ENCODE measurements at regions not wholly inside any gene's neighbourhood (a gene's known extent, or its start where the extent isn't known, plus 50 kb on each side); places are given as distances from the start of the nearest gene placed in this dataset.
"Not testable (repeated sequence)": the region's sequence is repeated elsewhere in the genome, so short reads cannot be mapped to it uniquely, and the experiment has no call there.

GRCh38 chr11:100409267-100409666, 277.8 kb upstream of the ARHGAP42 start:
- H3K27me3 ChIP-seq (ENCODE audit: control insufficient read depth in 2 of 2, insufficient read depth in 2 of 2, low read length in 2 of 2); H3K4me1 ChIP-seq (ENCODE audit: control insufficient read depth in 2 of 2, insufficient read depth in 2 of 2, low read length in 2 of 2); H3K9me3 ChIP-seq (ENCODE audit: control insufficient read depth in 2 of 2, low read length in 2 of 2); H3K36me3 ChIP-seq (ENCODE audit: control insufficient read depth in 2 of 2, insufficient read depth in 2 of 2, low read length in 2 of 2); H3K4me3 ChIP-seq (ENCODE audit: low read length in 2 of 2); H3K27ac ChIP-seq (ENCODE audit: low read depth in 2 of 2, low read length in 2 of 2); H3K9ac ChIP-seq (ENCODE audit: low read depth in 1 of 2, low read length in 2 of 2): not testable (repeated sequence)

DNA sequence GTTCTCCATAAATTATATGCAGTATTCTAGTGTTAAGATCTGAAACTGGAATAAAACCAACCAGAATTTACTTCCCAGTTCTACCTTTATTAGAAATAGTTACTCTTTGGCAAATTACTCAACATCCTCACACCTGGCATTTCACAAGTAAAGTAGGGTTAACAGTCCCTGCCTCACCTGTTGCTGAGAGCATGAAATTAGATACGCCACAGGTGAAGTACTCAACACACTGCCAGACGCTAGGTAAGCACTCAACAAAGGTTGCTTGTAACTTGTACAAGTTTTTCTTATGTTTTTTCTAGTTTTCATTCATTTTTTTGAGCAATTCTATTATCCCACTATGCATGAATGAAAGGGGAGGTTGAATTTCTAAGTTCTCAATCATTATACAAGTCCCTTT, 267.6 kb upstream of the ARHGAP42 start:
- Histone ChIP-seq H3K4me3 (ENCODE audit: low read length in 2 of 2) (no peak overlapping the region), H3K36me3 (ENCODE audit: control insufficient read depth in 2 of 2, insufficient read depth in 2 of 2, low read length in 2 of 2) (no peaks in the 10 kb centered on the region), H3K4me1 (ENCODE audit: control insufficient read depth in 2 of 2, insufficient read depth in 2 of 2, low read length in 2 of 2) (no peaks in the 10 kb centered on the region), H3K9ac (ENCODE audit: low read depth in 1 of 2, low read length in 2 of 2) (no peak overlapping the region), H3K27me3 (ENCODE audit: control insufficient read depth in 2 of 2, insufficient read depth in 2 of 2, low read length in 2 of 2) (no peaks in the 10 kb centered on the region), H3K27ac (ENCODE audit: low read depth in 2 of 2, low read length in 2 of 2) (no peak overlapping the region), H3K9me3 (ENCODE audit: control insufficient read depth in 2 of 2, low read length in 2 of 2) (no peaks in the 10 kb centered on the region)

- H3K9me3 ChIP-seq (ENCODE audit: control insufficient read depth in 2 of 2, low read length in 2 of 2): no peaks in the 10 kb centered on the region
- no peak overlapping the region for H3K4me3 ChIP-seq (ENCODE audit: low read length in 2 of 2)
- no peaks in the 10 kb centered on the region for H3K36me3 ChIP-seq (ENCODE audit: control insufficient read depth in 2 of 2, insufficient read depth in 2 of 2, low read length in 2 of 2)
- H3K4me1 ChIP-seq (ENCODE audit: control insufficient read depth in 2 of 2, insufficient read depth in 2 of 2, low read length in 2 of 2): no peaks in the 10 kb centered on the region
- H3K27me3 ChIP-seq (ENCODE audit: control insufficient read depth in 2 of 2, insufficient read depth in 2 of 2, low read length in 2 of 2): no peaks in the 10 kb centered on the region
- H3K9ac ChIP-seq (ENCODE audit: low read depth in 1 of 2, low read length in 2 of 2): no peak overlapping the region
- no peak overlapping the region for H3K27ac ChIP-seq (ENCODE audit: low read depth in 2 of 2, low read length in 2 of 2)
Measured at GRCh38 chr11:100434821-100435641, 252.1 kb upstream of the ARHGAP42 start.

- no peak overlapping the region for H3K4me3 ChIP-seq (ENCODE audit: low read length in 2 of 2)
- no peak overlapping the region for H3K9ac ChIP-seq (ENCODE audit: low read depth in 1 of 2, low read length in 2 of 2)
- H3K36me3 ChIP-seq (ENCODE audit: control insufficient read depth in 2 of 2, insufficient read depth in 2 of 2, low read length in 2 of 2): no peaks in the 10 kb centered on the region
- H3K27ac ChIP-seq (ENCODE audit: low read depth in 2 of 2, low read length in 2 of 2): no peak overlapping the region
- H3K9me3 ChIP-seq (ENCODE audit: control insufficient read depth in 2 of 2, low read length in 2 of 2): no peaks in the 10 kb centered on the region
- no peaks in the 10 kb centered on the region for H3K4me1 ChIP-seq (ENCODE audit: control insufficient read depth in 2 of 2, insufficient read depth in 2 of 2, low read length in 2 of 2)
- H3K27me3 ChIP-seq (ENCODE audit: control insufficient read depth in 2 of 2, insufficient read depth in 2 of 2, low read length in 2 of 2): no peaks in the 10 kb centered on the region
Measured at GRCh38 chr11:100438376-100438775, 248.7 kb upstream of the ARHGAP42 start.

- Histone ChIP-seq H3K27ac (ENCODE audit: low read depth in 2 of 2, low read length in 2 of 2) (no peak overlapping the region), H3K4me3 (ENCODE audit: low read length in 2 of 2) (no peak overlapping the region), H3K4me1 (ENCODE audit: control insufficient read depth in 2 of 2, insufficient read depth in 2 of 2, low read length in 2 of 2) (no peaks in the 10 kb centered on the region), H3K9ac (ENCODE audit: low read depth in 1 of 2, low read length in 2 of 2) (no peak overlapping the region), H3K9me3 (ENCODE audit: control insufficient read depth in 2 of 2, low read length in 2 of 2) (no peaks in the 10 kb centered on the region), H3K27me3 (ENCODE audit: control insufficient read depth in 2 of 2, insufficient read depth in 2 of 2, low read length in 2 of 2) (no peaks in the 10 kb centered on the region), H3K36me3 (ENCODE audit: control insufficient read depth in 2 of 2, insufficient read depth in 2 of 2, low read length in 2 of 2) (no peaks in the 10 kb centered on the region)
Measured at GRCh38 chr11:100441086-100441485, 246.0 kb upstream of the ARHGAP42 start.

GRCh38 chr11:100442017-100442416, 245.1 kb upstream of the ARHGAP42 start:
- H3K27ac ChIP-seq (ENCODE audit: low read depth in 2 of 2, low read length in 2 of 2): no peak overlapping the region
- H3K9ac ChIP-seq (ENCODE audit: low read depth in 1 of 2, low read length in 2 of 2): no peak overlapping the region

GRCh38 chr11:100445231-100445735, 241.8 kb upstream of the ARHGAP42 start:
- Histone ChIP-seq H3K9ac (ENCODE audit: low read depth in 1 of 2, low read length in 2 of 2) (no peak overlapping the region), H3K4me3 (ENCODE audit: low read length in 2 of 2) (no peak overlapping the region), H3K4me1 (ENCODE audit: control insufficient read depth in 2 of 2, insufficient read depth in 2 of 2, low read length in 2 of 2) (no peaks in the 10 kb centered on the region), H3K27ac (ENCODE audit: low read depth in 2 of 2, low read length in 2 of 2) (no peak overlapping the region), H3K36me3 (ENCODE audit: control insufficient read depth in 2 of 2, insufficient read depth in 2 of 2, low read length in 2 of 2) (no peaks in the 10 kb centered on the region), H3K9me3 (ENCODE audit: control insufficient read depth in 2 of 2, low read length in 2 of 2) (no peaks in the 10 kb centered on the region), H3K27me3 (ENCODE audit: control insufficient read depth in 2 of 2, insufficient read depth in 2 of 2, low read length in 2 of 2) (no peaks in the 10 kb centered on the region)

More at GRCh38 chr11:100442017-100442416, 245.1 kb upstream of the ARHGAP42 start:
- H3K9me3 ChIP-seq (ENCODE audit: control insufficient read depth in 2 of 2, low read length in 2 of 2): no peaks in the 10 kb centered on the region
- H3K4me3 ChIP-seq (ENCODE audit: low read length in 2 of 2): no peak overlapping the region
- no peaks in the 10 kb centered on the region for H3K27me3 ChIP-seq (ENCODE audit: control insufficient read depth in 2 of 2, insufficient read depth in 2 of 2, low read length in 2 of 2)
- H3K36me3 ChIP-seq (ENCODE audit: control insufficient read depth in 2 of 2, insufficient read depth in 2 of 2, low read length in 2 of 2): no peaks in the 10 kb centered on the region
- no peaks in the 10 kb centered on the region for H3K4me1 ChIP-seq (ENCODE audit: control insufficient read depth in 2 of 2, insufficient read depth in 2 of 2, low read length in 2 of 2)

DNA sequence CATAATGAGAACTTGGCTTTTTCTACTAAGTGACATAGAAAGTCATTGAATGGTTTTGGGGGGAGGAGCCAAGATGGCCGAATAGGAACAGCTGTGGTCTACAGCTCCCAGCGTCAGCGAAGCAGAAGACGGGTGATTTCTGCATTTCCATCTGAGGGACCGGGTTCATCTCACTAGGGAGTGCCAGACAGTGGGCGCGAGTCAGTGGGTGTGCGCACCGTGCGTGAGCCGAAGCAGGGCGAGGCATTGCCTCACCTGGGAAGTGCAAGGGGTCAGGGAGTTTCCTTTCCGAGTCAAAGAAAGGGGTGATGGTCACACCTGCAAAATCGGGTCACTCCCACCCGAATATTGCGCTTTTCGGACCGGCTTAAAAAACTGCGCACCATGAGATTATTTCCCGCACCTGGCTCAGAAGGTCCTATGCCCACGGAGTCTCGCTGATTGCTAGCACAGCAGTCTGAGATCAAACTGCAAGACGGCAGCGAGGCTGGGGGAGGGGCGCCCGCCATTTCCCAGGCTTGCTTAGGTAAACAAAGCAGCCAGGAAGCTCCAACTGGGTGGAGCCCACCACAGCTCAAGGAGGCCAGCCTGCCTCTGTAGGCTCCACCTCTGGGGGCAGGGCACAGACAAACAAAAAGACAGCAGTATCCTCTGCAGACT, 235.2 kb upstream of the ARHGAP42 start:
- not testable (repeated sequence) for H3K36me3 ChIP-seq (ENCODE audit: control insufficient read depth in 2 of 2, insufficient read depth in 2 of 2, low read length in 2 of 2); H3K9me3 ChIP-seq (ENCODE audit: control insufficient read depth in 2 of 2, low read length in 2 of 2); H3K4me1 ChIP-seq (ENCODE audit: control insufficient read depth in 2 of 2, insufficient read depth in 2 of 2, low read length in 2 of 2); H3K4me3 ChIP-seq (ENCODE audit: low read length in 2 of 2); H3K9ac ChIP-seq (ENCODE audit: low read depth in 1 of 2, low read length in 2 of 2); H3K27me3 ChIP-seq (ENCODE audit: control insufficient read depth in 2 of 2, insufficient read depth in 2 of 2, low read length in 2 of 2); H3K27ac ChIP-seq (ENCODE audit: low read depth in 2 of 2, low read length in 2 of 2)

GRCh38 chr11:100459811-100460210, 227.3 kb upstream of the ARHGAP42 start:
- no peak overlapping the region for H3K9ac ChIP-seq (ENCODE audit: low read depth in 1 of 2, low read length in 2 of 2)
- H3K27ac ChIP-seq (ENCODE audit: low read depth in 2 of 2, low read length in 2 of 2): no peak overlapping the region
- no peaks in the 10 kb centered on the region for H3K4me1 ChIP-seq (ENCODE audit: control insufficient read depth in 2 of 2, insufficient read depth in 2 of 2, low read length in 2 of 2)
- H3K36me3 ChIP-seq (ENCODE audit: control insufficient read depth in 2 of 2, insufficient read depth in 2 of 2, low read length in 2 of 2): no peaks in the 10 kb centered on the region
- H3K9me3 ChIP-seq (ENCODE audit: control insufficient read depth in 2 of 2, low read length in 2 of 2): no peaks in the 10 kb centered on the region
- no peaks in the 10 kb centered on the region for H3K27me3 ChIP-seq (ENCODE audit: control insufficient read depth in 2 of 2, insufficient read depth in 2 of 2, low read length in 2 of 2)
- H3K4me3 ChIP-seq (ENCODE audit: low read length in 2 of 2): no peak overlapping the region

GRCh38 chr11:100460426-100460825, 226.7 kb upstream of the ARHGAP42 start:
- Histone ChIP-seq H3K9ac (ENCODE audit: low read depth in 1 of 2, low read length in 2 of 2) (no peak overlapping the region), H3K9me3 (ENCODE audit: control insufficient read depth in 2 of 2, low read length in 2 of 2) (no peaks in the 10 kb centered on the region), H3K27me3 (ENCODE audit: control insufficient read depth in 2 of 2, insufficient read depth in 2 of 2, low read length in 2 of 2) (no peaks in the 10 kb centered on the region), H3K27ac (ENCODE audit: low read depth in 2 of 2, low read length in 2 of 2) (no peak overlapping the region), H3K4me1 (ENCODE audit: control insufficient read depth in 2 of 2, insufficient read depth in 2 of 2, low read length in 2 of 2) (no peaks in the 10 kb centered on the region), H3K4me3 (ENCODE audit: low read length in 2 of 2) (no peak overlapping the region), H3K36me3 (ENCODE audit: control insufficient read depth in 2 of 2, insufficient read depth in 2 of 2, low read length in 2 of 2) (no peaks in the 10 kb centered on the region)
